Amniotic epithelial cell (primary cell): ENCODE measurements at regions not wholly inside any gene's neighbourhood (a gene's known extent, or its start where the extent isn't known, plus 50 kb on each side); places are given as distances from the start of the nearest gene placed in this dataset.

Experiments
- DNase-seq: peaks from one replicate; pipeline ENCODE4 v3.0.0-alpha.2; 2010; ENCODE audit warnings: low read depth

GRCh38 chr6:26290941-26291340 lies 74.1 kb upstream of the BTN3A2 start:
- DNase-seq = peak; percentile 74

GRCh38 chr6:26292709-26293108 lies 72.3 kb upstream of the BTN3A2 start:
- DNase-seq = no peak

GRCh38 chr6:26294302-26294701 lies 70.7 kb upstream of the BTN3A2 start:
- DNase-seq = no peak

GRCh38 chr6:26295691-26296555 lies 69.1 kb upstream of the BTN3A2 start:
- peak; percentile 98 for DNase-seq

GRCh38 chr6:26296556-26296856 lies 68.5 kb upstream of the BTN3A2 start:
- no peak for DNase-seq

- peak; percentile 90 for DNase-seq
Measured at GRCh38 chr6:26296857-26297648, 67.9 kb upstream of the BTN3A2 start.

- DNase-seq = no peak
Measured at GRCh38 chr6:26299286-26300042, 65.5 kb upstream of the BTN3A2 start.

GRCh38 chr6:26300043-26300331 lies 65.0 kb upstream of the BTN3A2 start:
- DNase-seq = no peak

GRCh38 chr6:26300359-26300758 lies 64.6 kb upstream of the BTN3A2 start:
- no peak for DNase-seq

GRCh38 chr6:26300828-26301227 lies 64.2 kb upstream of the BTN3A2 start:
- DNase-seq = no peak

- no peak for DNase-seq
Measured at GRCh38 chr6:26301638-26302037, 63.4 kb upstream of the BTN3A2 start.

GRCh38 chr6:26302941-26303559 lies 61.9 kb upstream of the BTN3A2 start:
- no peak for DNase-seq

- DNase-seq = no peak
Measured at GRCh38 chr6:26304213-26304796, 60.7 kb upstream of the BTN3A2 start.

GRCh38 chr6:26304797-26305640 lies 60.0 kb upstream of the BTN3A2 start:
- DNase-seq = peak; percentile 86

- no peak for DNase-seq
Measured at GRCh38 chr6:26305641-26305969, 59.4 kb upstream of the BTN3A2 start.

GRCh38 chr6:26306232-26306631 lies 58.8 kb upstream of the BTN3A2 start:
- DNase-seq = peak; percentile 32

GRCh38 chr6:26307850-26308249 lies 57.1 kb upstream of the BTN3A2 start:
- no peak for DNase-seq

GRCh38 chr6:26309731-26310142 lies 55.3 kb upstream of the BTN3A2 start:
- peak; percentile 96 for DNase-seq

GRCh38 chr6:26311012-26311384 lies 54.0 kb upstream of the BTN3A2 start:
- peak; percentile 43 for DNase-seq

GRCh38 chr6:26311385-26312095 lies 53.5 kb upstream of the BTN3A2 start:
- DNase-seq = peak; percentile 73

- no peak for DNase-seq
Measured at GRCh38 chr6:26312096-26312463, 52.9 kb upstream of the BTN3A2 start.
